H1 (cell line): ENCODE measurements at regions not wholly inside any gene's neighbourhood (a gene's known extent, or its start where the extent isn't known, plus 50 kb on each side); places are given as distances from the start of the nearest gene placed in this dataset.
A peak's percentile ranks its signal among the peaks of the same experiment; 100 is the strongest.

Experiments used
- ATF2 ChIP-seq: IDR thresholded peaks from 2 replicates; pipeline ENCODE4 v1.6.1; 2012; ENCODE audit warnings: low read length, inconsistent platforms
- ATF3 ChIP-seq: IDR thresholded peaks from 2 replicates; pipeline ENCODE4 v1.6.1; 2011; ENCODE audit warnings: low read depth, mild to moderate bottlenecking, low read length; ENCODE audit not compliant: insufficient read depth
- CEBPB ChIP-seq: IDR thresholded peaks from 2 replicates; pipeline ENCODE4 v1.6.1; 2012; ENCODE audit warnings: low read depth, low read length
- CTCF ChIP-seq, 3 experiments: IDR thresholded peaks; 1 replicate in 2 of 3; 2 replicates in 1 of 3; pipeline versions ENCODE4 v1.5.1 to v1.6.1; 2011; ENCODE audit warnings: low read length in 3 of 3, mild to moderate bottlenecking in 3 of 3, inconsistent platforms in 2 of 3, low read depth in 1 of 3, moderate library complexity in 1 of 3; ENCODE audit not compliant: insufficient read depth in 1 of 3; ENCODE audit errors: control extremely low read depth in 1 of 3
- GABPA ChIP-seq: IDR thresholded peaks from 2 replicates; pipeline ENCODE4 v1.6.1; 2011; ENCODE audit warnings: mild to moderate bottlenecking, low read length, moderate library complexity, borderline replicate concordance; ENCODE audit not compliant: insufficient read depth
- HDAC6 ChIP-seq: IDR thresholded peaks from one replicate; pipeline ENCODE4 v1.7.1; 2012; ENCODE audit warnings: low read depth, mild to moderate bottlenecking, inconsistent platforms, low read length, moderate library complexity
- KDM4A ChIP-seq: IDR thresholded peaks from one replicate; pipeline ENCODE4 v1.7.1; 2012; ENCODE audit warnings: low read depth, mild to moderate bottlenecking, moderate library complexity, low read length, inconsistent platforms; ENCODE audit not compliant: severe bottlenecking
- POU5F1 ChIP-seq: IDR thresholded peaks from 2 replicates; pipeline ENCODE4 v1.6.1; 2011; ENCODE audit warnings: low read depth, mild to moderate bottlenecking, low read length, moderate library complexity
- SRF ChIP-seq: IDR thresholded peaks from 2 replicates; pipeline ENCODE4 v1.6.1; 2011; ENCODE audit warnings: mild to moderate bottlenecking, low read depth, low read length, moderate library complexity
- USF2 ChIP-seq: IDR thresholded peaks from 2 replicates; pipeline ENCODE4 v1.6.1; 2011; ENCODE audit warnings: low read length, improper control_type of control experiment

GRCh38 chr4:189792924-189793618, 147.6 kb upstream of the FRG1 start (continued):
- TF ChIP-seq CTCF (IDR thresholded peaks at IDR 0.05; ENCODE audit: control extremely low read depth in 1 of 3, insufficient read depth in 1 of 3, low read depth in 1 of 3, low read length in 3 of 3) = peak; percentile 90 to 97 (median 97)
- no peak for TF ChIP-seq SRF
- no peak for TF ChIP-seq ATF2
- TF ChIP-seq GABPA = no peak
- no peak for TF ChIP-seq CEBPB
- TF ChIP-seq HDAC6 = no peak
- no peak for TF ChIP-seq POU5F1
- TF ChIP-seq USF2 = no peak
- TF ChIP-seq KDM4A = no peak
- no peak for TF ChIP-seq ATF3
